Caco-2 (cell line): ENCODE measurements at regions not wholly inside any gene's neighbourhood (a gene's known extent, or its start where the extent isn't known, plus 50 kb on each side); places are given as distances from the start of the nearest gene placed in this dataset.
"Not testable (repeated sequence)": the region's sequence is repeated elsewhere in the genome, so short reads cannot be mapped to it uniquely, and the experiment has no call there.

ENCODE experiments used
- BruUV-seq: library from RNA; stranded (reverse); fragments of 400-500 nt; replicated peaks from 2 replicates; lab custom pipeline; 2021; lab: Mats Ljungman, UMichigan
- CTCF ChIA-PET: fragments of 300-600 bp; sonication (Branson Sonifier 250); formaldehyde crosslinking; loops from one replicate; lab custom pipeline; 2022; ENCODE audit warnings: antibody characterized with exemption; lab: Charles Lee
- POLR2A ChIA-PET: fragments of 300-600 bp; sonication (Branson Sonifier 250); formaldehyde crosslinking; loops from one replicate; lab custom pipeline; 2022; ENCODE audit warnings: antibody characterized with exemption; lab: Charles Lee
- DNase-seq, 2 experiments: peaks; one replicate each; pipeline versions ENCODE4 v3.0.0 to v3.0.0-alpha.2; 2020 to 2022
- H3K27me3 ChIP-seq: replicated peaks from 2 replicates; pipeline ENCODE4 v1.6.0; 2011; ENCODE audit warnings: low read length; ENCODE audit not compliant: control insufficient read depth, insufficient read depth
- H3K36me3 ChIP-seq: 2 replicates; pipeline ENCODE4 v1.5.1; 2011; ENCODE audit warnings: low read length; ENCODE audit not compliant: control insufficient read depth, insufficient read depth
- H3K4me1 ChIP-seq: fragments of 250-450 bp; sonication (Bioruptor Pico); 2 replicates; pipeline ENCODE4 v1.5.1; 2020; ENCODE audit warnings: mild to moderate bottlenecking
- H3K4me3 ChIP-seq: 2 replicates; pipeline ENCODE4 v1.5.1; 2011; ENCODE audit warnings: low read depth, mild to moderate bottlenecking, control low read depth, low read length
- H3K9me3 ChIP-seq: fragments of 250-450 bp; sonication (Bioruptor Pico); 2 replicates; pipeline ENCODE4 v1.5.1; 2020; ENCODE audit warnings: mild to moderate bottlenecking, moderate library complexity
- H3K27ac Mint-ChIP-seq: one replicate; pipeline ENCODE4 v1.8.0; 2022; ENCODE audit warnings: mixed read lengths; ENCODE audit not compliant: unreplicated experiment
- H3K27me3 Mint-ChIP-seq: one replicate; pipeline ENCODE4 v1.8.0; 2022; ENCODE audit warnings: mixed read lengths; ENCODE audit not compliant: insufficient read depth, unreplicated experiment
- H3K36me3 Mint-ChIP-seq: one replicate; pipeline ENCODE4 v1.8.0; 2022; ENCODE audit warnings: mild to moderate bottlenecking, mixed read lengths; ENCODE audit not compliant: insufficient read depth, unreplicated experiment
- H3K4me1 Mint-ChIP-seq: one replicate; pipeline ENCODE4 v1.8.0; 2022; ENCODE audit warnings: low read depth, mixed read lengths; ENCODE audit not compliant: unreplicated experiment
- H3K4me3 Mint-ChIP-seq: one replicate; pipeline ENCODE4 v1.8.0; 2022; ENCODE audit warnings: mild to moderate bottlenecking, moderate library complexity, mixed read lengths; ENCODE audit not compliant: unreplicated experiment
- H3K9me3 Mint-ChIP-seq: one replicate; pipeline ENCODE4 v1.8.0; 2022; ENCODE audit warnings: mixed read lengths; ENCODE audit not compliant: unreplicated experiment
- CTCF ChIP-seq, 2 experiments: fragments of 200-600 bp in 1 of 2; IDR thresholded peaks; 1 replicate in 1 of 2; 2 replicates in 1 of 2; pipeline versions ENCODE4 v1.5.1 to v1.8.0; 2011 to 2022; ENCODE audit warnings: antibody characterized with exemption in 1 of 2, control low read depth in 1 of 2, inconsistent platforms in 1 of 2, low read depth in 1 of 2, low read length in 1 of 2, mild to moderate bottlenecking in 1 of 2, moderate library complexity in 1 of 2; ENCODE audit not compliant: insufficient read depth in 1 of 2, severe bottlenecking in 1 of 2, unreplicated experiment in 1 of 2
- intact Hi-C: fragments of 100-400 bp; cut with micrococcal nuclease; formaldehyde crosslinking; loops from one replicate; pipeline ENCODE4 v1.10.0; 2022; ENCODE audit not compliant: unreplicated experiment

- ChIA-PET POLR2A (no interaction called here), CTCF (no interaction called here)
- DNase-seq, result no peak
- Mint-ChIP-seq H3K27me3 (peaks cover 8% of the 10 kb centered on the region), H3K36me3 (no peaks in the 10 kb centered on the region), H3K4me3 (no peak overlapping the region), H3K9me3 (peaks cover 32% of the 10 kb centered on the region), H3K4me1 (no peaks in the 10 kb centered on the region), H3K27ac (no peak overlapping the region)
- Histone ChIP-seq H3K36me3 (no peaks in the 10 kb centered on the region), H3K9me3 (0 out of 2 replicates have a peak, but pooled peaks cover 3% of the 10 kb centered on the region), H3K27me3 (no peaks in the 10 kb centered on the region), H3K4me1 (no peaks in the 10 kb centered on the region), H3K4me3 (no peak overlapping the region)
- no peak for TF ChIP-seq CTCF (IDR thresholded peaks at IDR 0.05; ENCODE audit: insufficient read depth in 1 of 2, low read depth in 1 of 2, low read length in 1 of 2, severe bottlenecking in 1 of 2, unreplicated experiment in 1 of 2)
- intact Hi-C loops, result no loop called here
- no TSS peak for BruUV-seq
Measured at GRCh38 chr5:12662545-12663314, 758.5 kb upstream of the CTNND2 start.

GRCh38 chr5:12661617-12662370, 757.5 kb upstream of the CTNND2 start:
- no peak for DNase-seq
- ChIA-PET POLR2A (no interaction called here), CTCF (no interaction called here)
- no peaks in the 10 kb centered on the region for H3K36me3 ChIP-seq
- no peak for TF ChIP-seq CTCF (IDR thresholded peaks at IDR 0.05; ENCODE audit: insufficient read depth in 1 of 2, low read depth in 1 of 2, low read length in 1 of 2, severe bottlenecking in 1 of 2, unreplicated experiment in 1 of 2)
- Mint-ChIP-seq H3K4me3 (no peak overlapping the region), H3K4me1 (no peaks in the 10 kb centered on the region), H3K27me3 (peaks cover 6% of the 10 kb centered on the region), H3K9me3 (peaks cover 32% of the 10 kb centered on the region), H3K36me3 (no peaks in the 10 kb centered on the region), H3K27ac (no peak overlapping the region)
- no peak overlapping the region for H3K4me3 ChIP-seq
- BruUV-seq, result no TSS peak
- H3K9me3 ChIP-seq, result 0 out of 2 replicates have a peak, but pooled peaks cover 3% of the 10 kb centered on the region
- no peaks in the 10 kb centered on the region for H3K27me3 ChIP-seq
- intact Hi-C loops, result no loop called here
- no peaks in the 10 kb centered on the region for H3K4me1 ChIP-seq

- H3K4me3 ChIP-seq, H3K27me3 ChIP-seq, CTCF ChIA-PET, BruUV-seq, H3K36me3 Mint-ChIP-seq, H3K36me3 ChIP-seq, DNase-seq, intact Hi-C loops, H3K9me3 ChIP-seq, H3K4me3 Mint-ChIP-seq, H3K27ac Mint-ChIP-seq, H3K4me1 Mint-ChIP-seq, H3K27me3 Mint-ChIP-seq, H3K4me1 ChIP-seq, POLR2A ChIA-PET: not testable (repeated sequence)
- H3K9me3 Mint-ChIP-seq, result peaks cover 32% of the 10 kb centered on the region
Measured at GRCh38 chr5:12660279-12661107, 756.2 kb upstream of the CTNND2 start.
